Neural crest cell (in vitro differentiated cells): ENCODE measurements at regions not wholly inside any gene's neighbourhood (a gene's known extent, or its start where the extent isn't known, plus 50 kb on each side); places are given as distances from the start of the nearest gene placed in this dataset.

Source experiments
- DNase-seq: peaks from one replicate; pipeline ENCODE4 v3.0.0; 2021; ENCODE audit warnings: low read depth, mixed read lengths, low spot score
- H3K27ac Mint-ChIP-seq: one replicate; pipeline ENCODE4 v1.8.0; 2021; ENCODE audit warnings: mild to moderate bottlenecking, mixed read lengths; ENCODE audit not compliant: unreplicated experiment
- H3K27me3 Mint-ChIP-seq: 2 replicates; pipeline ENCODE4 v1.8.0; 2021; ENCODE audit warnings: low read depth, mild to moderate bottlenecking, mixed read lengths
- H3K36me3 Mint-ChIP-seq: 2 replicates; pipeline ENCODE4 v1.8.0; 2021; ENCODE audit warnings: low read depth, mild to moderate bottlenecking, mixed read lengths
- H3K4me1 Mint-ChIP-seq: 2 replicates; pipeline ENCODE4 v1.8.0; 2021; ENCODE audit warnings: mixed read lengths
- H3K4me3 Mint-ChIP-seq: one replicate; pipeline ENCODE4 v1.8.0; 2021; ENCODE audit warnings: mild to moderate bottlenecking, mixed read lengths
- H3K9me3 Mint-ChIP-seq: 2 replicates; pipeline ENCODE4 v1.8.0; 2021; ENCODE audit warnings: mixed read lengths
- TF ChIP-seq, protein P1 (sequence below): fragments of 200-600 bp; sonication (generic); conservative IDR thresholded peaks from 2 replicates; pipeline ENCODE4 v1.5.0; 2021; ENCODE audit warnings: antibody characterized with exemption, mild to moderate bottlenecking

- no peaks in the 10 kb centered on the region for H3K36me3 Mint-ChIP-seq
- peaks cover 9% of the 10 kb centered on the region for H3K4me1 Mint-ChIP-seq
- H3K27me3 Mint-ChIP-seq: no peaks in the 10 kb centered on the region
- no peak for DNase-seq
- TF ChIP-seq, protein P1, sequence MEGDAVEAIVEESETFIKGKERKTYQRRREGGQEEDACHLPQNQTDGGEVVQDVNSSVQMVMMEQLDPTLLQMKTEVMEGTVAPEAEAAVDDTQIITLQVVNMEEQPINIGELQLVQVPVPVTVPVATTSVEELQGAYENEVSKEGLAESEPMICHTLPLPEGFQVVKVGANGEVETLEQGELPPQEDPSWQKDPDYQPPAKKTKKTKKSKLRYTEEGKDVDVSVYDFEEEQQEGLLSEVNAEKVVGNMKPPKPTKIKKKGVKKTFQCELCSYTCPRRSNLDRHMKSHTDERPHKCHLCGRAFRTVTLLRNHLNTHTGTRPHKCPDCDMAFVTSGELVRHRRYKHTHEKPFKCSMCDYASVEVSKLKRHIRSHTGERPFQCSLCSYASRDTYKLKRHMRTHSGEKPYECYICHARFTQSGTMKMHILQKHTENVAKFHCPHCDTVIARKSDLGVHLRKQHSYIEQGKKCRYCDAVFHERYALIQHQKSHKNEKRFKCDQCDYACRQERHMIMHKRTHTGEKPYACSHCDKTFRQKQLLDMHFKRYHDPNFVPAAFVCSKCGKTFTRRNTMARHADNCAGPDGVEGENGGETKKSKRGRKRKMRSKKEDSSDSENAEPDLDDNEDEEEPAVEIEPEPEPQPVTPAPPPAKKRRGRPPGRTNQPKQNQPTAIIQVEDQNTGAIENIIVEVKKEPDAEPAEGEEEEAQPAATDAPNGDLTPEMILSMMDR: no peak
- no peak overlapping the region for H3K4me3 Mint-ChIP-seq
- H3K9me3 Mint-ChIP-seq: no peaks in the 10 kb centered on the region
- H3K27ac Mint-ChIP-seq: no peak overlapping the region
Observed at GRCh38 chr7:50836646-50837045, 54.0 kb upstream of the GRB10 start.

DNA sequence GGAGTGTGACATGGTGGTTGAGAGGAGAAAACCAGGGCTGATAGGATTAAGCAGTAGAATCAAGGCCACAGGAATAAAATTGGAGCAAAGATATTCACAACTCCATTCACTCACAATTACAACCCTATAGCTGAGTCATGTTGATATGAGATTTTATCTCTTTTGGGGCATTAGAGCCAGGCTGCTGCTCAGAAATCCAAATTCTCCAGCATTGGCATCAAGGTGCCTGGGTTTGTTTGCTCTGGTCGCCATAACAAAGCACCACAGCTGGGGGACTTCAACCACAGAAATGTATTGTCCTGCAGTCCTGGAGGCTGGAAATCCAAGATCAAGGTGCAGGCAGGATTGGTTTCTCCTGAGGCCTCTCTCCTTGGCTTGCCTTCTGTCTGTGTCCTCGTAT, 52.5 kb upstream of the GRB10 start:
- no peaks in the 10 kb centered on the region for H3K27me3 Mint-ChIP-seq
- no peak for DNase-seq
- TF ChIP-seq, protein P1: no peak
- H3K27ac Mint-ChIP-seq: no peak overlapping the region
- H3K36me3 Mint-ChIP-seq: no peaks in the 10 kb centered on the region
- H3K9me3 Mint-ChIP-seq: no peaks in the 10 kb centered on the region
- H3K4me3 Mint-ChIP-seq: no peak overlapping the region
- H3K4me1 Mint-ChIP-seq: peaks cover 9% of the 10 kb centered on the region

GRCh38 chr7:50834679-50835078, 52.0 kb upstream of the GRB10 start:
- peaks cover 9% of the 10 kb centered on the region for H3K4me1 Mint-ChIP-seq
- no peak for DNase-seq
- no peaks in the 10 kb centered on the region for H3K36me3 Mint-ChIP-seq
- no peak overlapping the region for H3K27ac Mint-ChIP-seq
- H3K4me3 Mint-ChIP-seq: no peak overlapping the region
- TF ChIP-seq, protein P1: no peak
- no peaks in the 10 kb centered on the region for H3K9me3 Mint-ChIP-seq
- H3K27me3 Mint-ChIP-seq: no peaks in the 10 kb centered on the region

- peaks cover 9% of the 10 kb centered on the region for H3K4me1 Mint-ChIP-seq
- DNase-seq: no peak
- H3K27me3 Mint-ChIP-seq: no peaks in the 10 kb centered on the region
- no peak overlapping the region for H3K4me3 Mint-ChIP-seq
- no peaks in the 10 kb centered on the region for H3K9me3 Mint-ChIP-seq
- no peak overlapping the region for H3K27ac Mint-ChIP-seq
- TF ChIP-seq, protein P1: no peak
- H3K36me3 Mint-ChIP-seq: no peaks in the 10 kb centered on the region
Observed at GRCh38 chr7:50834031-50834535, 51.4 kb upstream of the GRB10 start.

- H3K27ac Mint-ChIP-seq: no peak overlapping the region
- H3K4me1 Mint-ChIP-seq: peaks cover under 1% of the 10 kb centered on the region
- H3K27me3 Mint-ChIP-seq: no peaks in the 10 kb centered on the region
- no peak for DNase-seq
- no peak overlapping the region for H3K4me3 Mint-ChIP-seq
- TF ChIP-seq, protein P1: no peak
- H3K9me3 Mint-ChIP-seq: peaks cover under 1% of the 10 kb centered on the region
- H3K36me3 Mint-ChIP-seq: no peaks in the 10 kb centered on the region
Observed at GRCh38 chr7:50832744-50833143, 50.0 kb upstream of the GRB10 start.
